ENCODE measurements at regions not wholly inside any gene's neighbourhood (a gene's known extent, or its start where the extent isn't known, plus 50 kb on each side); places are given as distances from the start of the nearest gene placed in this dataset.

GRCh38 chr6:149217466-149217888 is 100.0 kb upstream of the TAB2 start:
- TF ChIP-seq CTCF (IDR thresholded peaks at IDR 0.05): no peak
- no peak for TF ChIP-seq POLR2A (IDR thresholded peaks at IDR 0.05)

Data from thyroid gland (tissue), 4 donors.